GM12878 (cell line): ENCODE measurements at regions not wholly inside any gene's neighbourhood (a gene's known extent, or its start where the extent isn't known, plus 50 kb on each side); places are given as distances from the start of the nearest gene placed in this dataset.

Experiments used
- ATF2 ChIP-seq: IDR thresholded peaks from 2 replicates; pipeline ENCODE4 v1.6.1; 2012; ENCODE audit warnings: low read length, inconsistent platforms
- CREB1 ChIP-seq: IDR thresholded peaks from 2 replicates; pipeline ENCODE4 v1.6.1; 2012; ENCODE audit warnings: low read depth, mild to moderate bottlenecking, inconsistent platforms
- HDGF ChIP-seq: fragments of 450-650 bp; IDR thresholded peaks from 2 replicates; pipeline ENCODE4 v1.6.1; 2016; ENCODE audit warnings: antibody characterized with exemption
- SREBF2 ChIP-seq: IDR thresholded peaks from 2 replicates; pipeline ENCODE4 v1.6.1; 2012; ENCODE audit warnings: mild to moderate bottlenecking, low read length
- SUZ12 ChIP-seq: fragments of 200-600 bp; sonication (generic); IDR thresholded peaks from one replicate; pipeline ENCODE4 v1.6.1; 2018; ENCODE audit warnings: antibody characterized with exemption, mild to moderate bottlenecking; ENCODE audit not compliant: unreplicated experiment
- TF ChIP-seq, protein P1 (sequence below), 3 experiments: IDR thresholded peaks in 2 of 3; conservative IDR thresholded peaks in 1 of 3; 2 replicates each; pipeline ENCODE4 v1.5.1; 2011; ENCODE audit warnings: low read depth in 3 of 3, low read length in 3 of 3, mild to moderate bottlenecking in 3 of 3, control low read depth in 2 of 3, moderate library complexity in 2 of 3, inconsistent platforms in 1 of 3, mixed read lengths in 1 of 3; ENCODE audit not compliant: control insufficient read depth in 2 of 3, insufficient read depth in 1 of 3; ENCODE audit errors: extremely low read depth in 1 of 3

- TF ChIP-seq ATF2 (no peak), SUZ12 (no peak), SREBF2 (no peak), HDGF (no peak), CREB1 (no peak)
- TF ChIP-seq, protein P1, sequence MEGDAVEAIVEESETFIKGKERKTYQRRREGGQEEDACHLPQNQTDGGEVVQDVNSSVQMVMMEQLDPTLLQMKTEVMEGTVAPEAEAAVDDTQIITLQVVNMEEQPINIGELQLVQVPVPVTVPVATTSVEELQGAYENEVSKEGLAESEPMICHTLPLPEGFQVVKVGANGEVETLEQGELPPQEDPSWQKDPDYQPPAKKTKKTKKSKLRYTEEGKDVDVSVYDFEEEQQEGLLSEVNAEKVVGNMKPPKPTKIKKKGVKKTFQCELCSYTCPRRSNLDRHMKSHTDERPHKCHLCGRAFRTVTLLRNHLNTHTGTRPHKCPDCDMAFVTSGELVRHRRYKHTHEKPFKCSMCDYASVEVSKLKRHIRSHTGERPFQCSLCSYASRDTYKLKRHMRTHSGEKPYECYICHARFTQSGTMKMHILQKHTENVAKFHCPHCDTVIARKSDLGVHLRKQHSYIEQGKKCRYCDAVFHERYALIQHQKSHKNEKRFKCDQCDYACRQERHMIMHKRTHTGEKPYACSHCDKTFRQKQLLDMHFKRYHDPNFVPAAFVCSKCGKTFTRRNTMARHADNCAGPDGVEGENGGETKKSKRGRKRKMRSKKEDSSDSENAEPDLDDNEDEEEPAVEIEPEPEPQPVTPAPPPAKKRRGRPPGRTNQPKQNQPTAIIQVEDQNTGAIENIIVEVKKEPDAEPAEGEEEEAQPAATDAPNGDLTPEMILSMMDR (IDR thresholded peaks at IDR 0.05 in 2 of 3, conservative IDR thresholded peaks at IDR 0.05 in 1 of 3; ENCODE audit: control insufficient read depth in 2 of 3, extremely low read depth in 1 of 3, insufficient read depth in 1 of 3, low read depth in 3 of 3, low read length in 3 of 3) = no peak
Observed at GRCh38 chr1:18004278-18004677, 103.3 kb upstream of the IGSF21 start.
